K562 (cell line): ENCODE measurements at regions not wholly inside any gene's neighbourhood (a gene's known extent, or its start where the extent isn't known, plus 50 kb on each side); places are given as distances from the start of the nearest gene placed in this dataset.

ENCODE experiments used
- ATAC-seq: fragments of 200-7000 bp; cut with Tn5 transposase; 3 replicates; pipeline ENCODE4 v1.9.1; 2020; ENCODE audit warnings: moderate library complexity
- BruUV-seq: library from RNA; stranded (reverse); fragments of 400-500 nt; replicated peaks from 2 replicates; lab custom pipeline; 2021; lab: Mats Ljungman, UMichigan
- CTCF ChIA-PET: fragments of 300-600 bp; formaldehyde crosslinking; extraction: SDS; loops from one replicate; lab custom pipeline; 2021; ENCODE audit warnings: low intra/inter-chr PET ratio; lab: Yijun Ruan, JAX
- POLR2A ChIA-PET: fragments of 300-600, 350-650 bp; sonication (Branson Sonifier 250); formaldehyde crosslinking; extraction: SDS; loops from one replicate; lab custom pipeline; 2021; ENCODE audit warnings: antibody characterized with exemption, inconsistent platforms; lab: Yijun Ruan, JAX
- DNase-seq, 4 experiments: peaks; one replicate each; pipeline versions ENCODE4 v3.0.0 to v3.0.0-alpha.2; 2011 to 2018; ENCODE audit warnings: low spot score in 3 of 4, mixed read lengths in 3 of 4; ENCODE audit errors: extremely low read depth in 1 of 4
- FAIRE-seq: peaks from 2 replicates; lab custom pipeline; 2011; peaks lifted over from hg19 to GRCh38; lab: Jason Lieb, UNC
- H2AFZ ChIP-seq: 2 replicates; pipeline ENCODE4 v1.6.0; 2011; ENCODE audit warnings: low read depth, low read length, control low read depth, inconsistent platforms
- H3K27ac ChIP-seq: fragments of 200-600 bp; 3 replicates; pipeline ENCODE4 v1.8.0; 2011; ENCODE audit warnings: low read depth, mild to moderate bottlenecking, control low read depth, inconsistent platforms, low read length, moderate library complexity, mixed read lengths; ENCODE audit errors: extremely low read depth
- H3K27me3 ChIP-seq, 2 experiments: fragments of 300-600 bp in 1 of 2; 2 replicates in 1 of 2; 3 replicates in 1 of 2; pipeline versions ENCODE4 v1.6.0 to v1.8.0; 2011; ENCODE audit warnings: inconsistent platforms in 2 of 2, low read length in 2 of 2, mild to moderate bottlenecking in 1 of 2, mixed read lengths in 1 of 2, moderate library complexity in 1 of 2; ENCODE audit not compliant: control insufficient read depth in 2 of 2, insufficient read depth in 2 of 2
- H3K36me3 ChIP-seq: fragments of 300-600 bp; 3 replicates; pipeline ENCODE4 v1.8.0; 2011; ENCODE audit warnings: mild to moderate bottlenecking, low read length, inconsistent platforms; ENCODE audit not compliant: control insufficient read depth, insufficient read depth
- H3K4me1 ChIP-seq, 2 experiments: fragments of 200-600 bp in 1 of 2; replicated peaks in 1 of 2; 2 replicates in 1 of 2; 3 replicates in 1 of 2; pipeline versions ENCODE4 v1.5.1 to v1.8.0; 2011; ENCODE audit warnings: inconsistent platforms in 2 of 2, low read length in 2 of 2, mild to moderate bottlenecking in 1 of 2, mixed read lengths in 1 of 2, moderate library complexity in 1 of 2; ENCODE audit not compliant: control insufficient read depth in 2 of 2, insufficient read depth in 2 of 2
- H3K4me2 ChIP-seq: 2 replicates; pipeline ENCODE4 v1.6.1; 2011; ENCODE audit warnings: low read length, control low read depth, inconsistent platforms, mixed read lengths; ENCODE audit not compliant: insufficient read depth
- H3K4me3 ChIP-seq: fragments of 200-600 bp; sonication (generic), shearing (Covaris generic); 2 replicates; pipeline ENCODE4 v1.5.1; 2016; ENCODE audit warnings: control low read depth, inconsistent platforms
- H3K79me2 ChIP-seq: fragments of 200-600 bp; 3 replicates; pipeline ENCODE4 v1.8.0; 2011; ENCODE audit warnings: low read length, inconsistent platforms; ENCODE audit not compliant: control insufficient read depth, insufficient read depth
- H3K9ac ChIP-seq, 2 experiments: 2 replicates each; pipeline versions ENCODE4 v1.6.0 to v1.6.1; 2011; ENCODE audit warnings: low read depth in 2 of 2, low read length in 2 of 2, control low read depth in 1 of 2, inconsistent platforms in 1 of 2, mild to moderate bottlenecking in 1 of 2, mixed read lengths in 1 of 2; ENCODE audit not compliant: insufficient read depth in 1 of 2
- H3K9me1 ChIP-seq: one replicate; pipeline ENCODE4 v1.6.0; 2011; ENCODE audit warnings: inconsistent platforms, mild to moderate bottlenecking, low read length, moderate library complexity; ENCODE audit not compliant: control insufficient read depth, insufficient read depth
- H3K9me3 ChIP-seq: replicated peaks from 2 replicates; pipeline ENCODE4 v1.5.1; 2011; ENCODE audit warnings: low read depth, low read length, inconsistent platforms; ENCODE audit not compliant: control insufficient read depth, insufficient read depth
- H4K20me1 ChIP-seq: replicated peaks from 2 replicates; pipeline ENCODE4 v1.6.1; 2011; ENCODE audit warnings: low read length, inconsistent platforms, mixed read lengths; ENCODE audit not compliant: control insufficient read depth, insufficient read depth
- GMEB1 ChIP-seq: fragments of 250-450 bp; sonication (Bioruptor Pico); IDR thresholded peaks from 2 replicates; pipeline ENCODE4 v1.4.0; 2020; ENCODE audit warnings: mild to moderate bottlenecking
- MCM7 ChIP-seq, 2 experiments: fragments of 450-650 bp; IDR thresholded peaks; 2 replicates each; pipeline ENCODE4 v1.6.1; 2016 to 2018
- PATZ1 ChIP-seq: fragments of 250-450 bp; sonication (Bioruptor Pico); IDR thresholded peaks from 2 replicates; pipeline ENCODE4 v1.5.0; 2020; ENCODE audit warnings: mild to moderate bottlenecking, borderline replicate concordance
- SMAD2 ChIP-seq: fragments of 150-350 bp; IDR thresholded peaks from 2 replicates; pipeline ENCODE4 v1.6.1; 2014; ENCODE audit warnings: low read depth, mild to moderate bottlenecking, low read length
- ZNF511 ChIP-seq: sonication (generic); formaldehyde crosslinking; IDR thresholded peaks from 2 replicates; pipeline ENCODE4 v1.8.0; 2022; ENCODE audit warnings: mild to moderate bottlenecking, missing genetic modification reagents
- ZNF639 ChIP-seq, 2 experiments: fragments of 200-800 bp in 1 of 2; sonication (Bioruptor generic) in 1 of 2; sonication (generic) in 1 of 2; formaldehyde crosslinking in 1 of 2; IDR thresholded peaks in 1 of 2; conservative IDR thresholded peaks in 1 of 2; 2 replicates each; pipeline versions ENCODE4 v1.5.0 to v1.6.1; 2016 to 2020; ENCODE audit warnings: missing compliant biosample characterization in 1 of 2, missing genetic modification characterization in 1 of 2, missing genetic modification reagents in 1 of 2
- ZNF785 ChIP-seq: fragments of 250-450 bp; sonication (Bioruptor Pico); IDR thresholded peaks from 2 replicates; pipeline ENCODE4 v1.4.0; 2020; ENCODE audit warnings: mild to moderate bottlenecking
- WGBS: fragments of 100-300 bp; shearing (Covaris generic); methylation state at CpG from one replicate; pipeline ENCODE4 v1.1.6; 2016; ENCODE audit warnings: low coverage, mixed read lengths; ENCODE audit not compliant: insufficient coverage; ENCODE audit errors: missing lambda C conversion rate; 5-methylcytosine and 5-hydroxymethylcytosine counted together
- in situ Hi-C: fragments of 300-500 bp; cut with MboI; formaldehyde crosslinking; loops from 4 replicates; pipeline ENCODE4 v1.15.0; 2018; ENCODE audit warnings: inconsistent platforms, mixed read lengths
- intact Hi-C: fragments of 100-400 bp; cut with micrococcal nuclease; formaldehyde crosslinking; loops from 2 replicates; pipeline ENCODE4 v1.14.2; 2022
- TF ChIP-seq, protein P1 (sequence below): fragments of 150-350 bp; IDR thresholded peaks from 2 replicates; pipeline ENCODE4 v1.6.1; 2014; ENCODE audit warnings: low read depth, mild to moderate bottlenecking, low read length, borderline replicate concordance

GRCh38 chr5:116746668-116747067 is 172.0 kb upstream of the SEMA6A start (continued):
- no peak for TF ChIP-seq PATZ1

DNA sequence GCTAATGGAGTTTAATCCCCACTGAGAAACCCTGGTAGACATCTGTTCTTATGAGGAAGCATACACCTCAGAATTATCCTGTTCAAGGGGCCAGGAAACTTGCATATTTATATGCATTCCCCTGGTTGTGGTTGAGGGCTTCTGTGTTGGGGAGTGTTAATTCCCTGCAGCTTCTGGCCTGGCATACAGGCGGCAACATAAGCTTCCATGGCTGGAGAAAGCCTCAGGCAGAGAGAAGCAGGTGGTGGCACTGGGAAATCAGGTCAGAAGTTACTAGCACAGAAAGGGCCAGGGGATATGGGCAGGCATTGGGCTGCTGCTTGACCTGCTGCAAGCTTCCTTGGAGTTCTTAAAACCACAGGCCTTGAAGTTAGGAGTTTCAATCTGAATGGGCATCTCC is 166.1 kb upstream of the SEMA6A start:
- Histone ChIP-seq H2AFZ (no peak overlapping the region), H3K4me2 (no peak overlapping the region), H3K27me3 (no peaks in the 10 kb centered on the region), H3K9me3 (no peaks in the 10 kb centered on the region), H3K9me1 (no peaks in the 10 kb centered on the region), H3K9ac (no peak overlapping the region), H3K4me3 (no peak overlapping the region), H3K4me1 (no peaks in the 10 kb centered on the region; a peak in 1 of 5 replicates), H3K36me3 (no peaks in the 10 kb centered on the region), H3K79me2 (no peaks in the 10 kb centered on the region), H4K20me1 (no peaks in the 10 kb centered on the region), H3K27ac (no peak overlapping the region)
- WGBS = 0% methylated on average over 1 of the region's 1 CpG
- in situ Hi-C loops (no loop called here), intact Hi-C loops (no loop called here)
- TF ChIP-seq, protein P1, sequence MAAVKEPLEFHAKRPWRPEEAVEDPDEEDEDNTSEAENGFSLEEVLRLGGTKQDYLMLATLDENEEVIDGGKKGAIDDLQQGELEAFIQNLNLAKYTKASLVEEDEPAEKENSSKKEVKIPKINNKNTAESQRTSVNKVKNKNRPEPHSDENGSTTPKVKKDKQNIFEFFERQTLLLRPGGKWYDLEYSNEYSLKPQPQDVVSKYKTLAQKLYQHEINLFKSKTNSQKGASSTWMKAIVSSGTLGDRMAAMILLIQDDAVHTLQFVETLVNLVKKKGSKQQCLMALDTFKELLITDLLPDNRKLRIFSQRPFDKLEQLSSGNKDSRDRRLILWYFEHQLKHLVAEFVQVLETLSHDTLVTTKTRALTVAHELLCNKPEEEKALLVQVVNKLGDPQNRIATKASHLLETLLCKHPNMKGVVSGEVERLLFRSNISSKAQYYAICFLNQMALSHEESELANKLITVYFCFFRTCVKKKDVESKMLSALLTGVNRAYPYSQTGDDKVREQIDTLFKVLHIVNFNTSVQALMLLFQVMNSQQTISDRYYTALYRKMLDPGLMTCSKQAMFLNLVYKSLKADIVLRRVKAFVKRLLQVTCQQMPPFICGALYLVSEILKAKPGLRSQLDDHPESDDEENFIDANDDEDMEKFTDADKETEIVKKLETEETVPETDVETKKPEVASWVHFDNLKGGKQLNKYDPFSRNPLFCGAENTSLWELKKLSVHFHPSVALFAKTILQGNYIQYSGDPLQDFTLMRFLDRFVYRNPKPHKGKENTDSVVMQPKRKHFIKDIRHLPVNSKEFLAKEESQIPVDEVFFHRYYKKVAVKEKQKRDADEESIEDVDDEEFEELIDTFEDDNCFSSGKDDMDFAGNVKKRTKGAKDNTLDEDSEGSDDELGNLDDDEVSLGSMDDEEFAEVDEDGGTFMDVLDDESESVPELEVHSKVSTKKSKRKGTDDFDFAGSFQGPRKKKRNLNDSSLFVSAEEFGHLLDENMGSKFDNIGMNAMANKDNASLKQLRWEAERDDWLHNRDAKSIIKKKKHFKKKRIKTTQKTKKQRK = no peak
- TF ChIP-seq ZNF639 (CRISPR knock-in tag; conservative IDR thresholded peaks at IDR 0.05 in 1 of 2, IDR thresholded peaks at IDR 0.05 in 1 of 2) (no peak), GMEB1 (no peak), ZNF511 (CRISPR knock-in tag) (no peak), ZNF785 (CRISPR knock-in tag) (no peak), MCM7 (IDR thresholded peaks at IDR 0.05) (no peak), SMAD2 (no peak)
- no TSS peak for BruUV-seq
- CTCF ChIA-PET = no interaction called here
- POLR2A ChIA-PET = no interaction called here
- no peak for ATAC-seq
- no peak for DNase-seq
- no peak for FAIRE-seq
